SK-N-MC (cell line): ENCODE measurements at regions not wholly inside any gene's neighbourhood (a gene's known extent, or its start where the extent isn't known, plus 50 kb on each side); places are given as distances from the start of the nearest gene placed in this dataset.

Source experiments
- DNase-seq: peaks from one replicate; pipeline ENCODE4 v3.0.0-alpha.2; 2011; ENCODE audit warnings: low read depth, low spot score
- H3K27ac ChIP-seq: fragments of 200-600 bp; sonication (generic); 2 replicates; pipeline ENCODE4 v1.5.1; 2016; ENCODE audit warnings: mixed run types
- H3K36me3 ChIP-seq: fragments of 200-600 bp; sonication (generic); 2 replicates; pipeline ENCODE4 v1.6.1; 2017; ENCODE audit warnings: antibody characterized with exemption, low read length, mixed read lengths; ENCODE audit not compliant: insufficient read depth
- H3K4me3 ChIP-seq: fragments of 200-600 bp; sonication (generic); 2 replicates; pipeline ENCODE4 v1.5.1; 2016
- H3K9ac ChIP-seq: fragments of 200-600 bp; sonication (generic); 2 replicates; pipeline ENCODE4 v1.8.0; 2017; ENCODE audit warnings: mixed run types, mixed read lengths; ENCODE audit not compliant: insufficient read length
- H3K9me3 ChIP-seq: fragments of 200-600 bp; sonication (generic); 2 replicates; pipeline ENCODE4 v1.6.1; 2017; ENCODE audit warnings: low read depth, mild to moderate bottlenecking, antibody characterized with exemption, low read length, moderate library complexity, mixed read lengths
- EZH2 ChIP-seq: fragments of 200-600 bp; sonication (generic); IDR thresholded peaks from one replicate; pipeline ENCODE4 v1.6.1; 2017; ENCODE audit warnings: antibody characterized with exemption
- FOXP2 ChIP-seq: optimal IDR thresholded peaks from 2 replicates; pipeline ENCODE3; 2011; ENCODE audit warnings: mild to moderate bottlenecking, moderate library complexity; ENCODE audit not compliant: insufficient read depth; ENCODE audit errors: extremely low read length, control extremely low read depth
- POLR2AphosphoS5 ChIP-seq: IDR thresholded peaks from 2 replicates; pipeline ENCODE4 v1.6.1; 2012; ENCODE audit warnings: mild to moderate bottlenecking, low read depth, low read length, borderline replicate concordance

DNA sequence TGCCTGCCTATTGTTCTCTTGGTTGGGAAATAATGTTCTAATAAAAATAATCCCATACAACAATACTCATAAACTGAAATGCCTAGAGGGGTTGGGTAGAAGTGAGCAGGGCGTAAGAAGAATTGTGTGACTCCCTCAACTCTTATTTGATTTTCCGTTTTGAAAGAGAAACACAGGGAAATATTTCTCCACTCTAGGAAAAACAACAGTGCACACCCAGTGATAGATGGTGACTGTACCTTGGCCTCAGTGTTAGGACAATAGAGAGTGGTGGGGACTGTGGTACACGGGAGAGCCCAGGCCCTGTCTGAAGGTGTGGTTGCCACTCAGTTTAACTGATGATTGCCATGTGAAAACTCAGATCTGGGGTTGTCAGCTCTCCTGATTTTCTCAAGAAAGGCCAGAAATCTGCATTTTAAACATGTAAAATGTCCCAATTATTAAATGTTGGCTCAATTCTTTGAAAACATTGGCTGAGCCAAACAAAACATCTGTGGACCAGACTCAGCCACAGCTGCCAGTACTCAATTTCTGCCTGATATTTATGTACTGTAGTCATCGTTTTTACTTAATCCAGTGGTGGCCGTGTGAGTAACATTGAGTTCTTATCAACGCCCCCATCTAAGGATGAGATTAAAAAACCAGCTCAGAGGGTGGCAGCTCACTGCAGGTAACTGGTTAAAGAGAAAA is 103.8 kb upstream of the ZNF618 start:
- Histone ChIP-seq H3K9me3 (no peaks in the 10 kb centered on the region), H3K9ac (no peak overlapping the region), H3K4me3 (no peak overlapping the region), H3K27ac (no peak overlapping the region), H3K36me3 (no peaks in the 10 kb centered on the region)
- no peak for DNase-seq
- no peak for TF ChIP-seq POLR2AphosphoS5
- TF ChIP-seq EZH2: no peak
- no peak for TF ChIP-seq FOXP2

DNA sequence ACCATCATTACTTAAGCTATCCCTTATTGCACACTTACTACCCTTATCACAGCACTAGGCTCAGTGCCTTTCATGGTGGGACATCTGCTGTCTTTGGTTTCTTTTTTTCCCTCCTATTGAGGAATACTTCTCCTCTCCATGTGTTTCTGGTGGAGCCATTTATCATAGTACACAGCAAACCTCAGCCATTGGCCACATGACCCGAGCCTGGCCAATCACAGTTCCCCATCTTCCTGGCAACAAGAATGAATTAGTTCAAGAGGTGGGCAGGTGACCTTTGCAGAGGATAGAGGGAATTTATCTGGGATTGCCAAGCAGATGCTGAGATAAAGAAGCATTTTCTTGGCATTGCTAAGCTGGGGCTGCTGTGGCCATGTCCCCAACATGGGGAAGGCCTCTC is 101.1 kb upstream of the ZNF618 start:
- H3K27ac ChIP-seq: no peak overlapping the region
- no peaks in the 10 kb centered on the region for H3K9me3 ChIP-seq
- no peak overlapping the region for H3K4me3 ChIP-seq
- TF ChIP-seq EZH2 (no peak), POLR2AphosphoS5 (no peak), FOXP2 (no peak)
- H3K36me3 ChIP-seq: no peaks in the 10 kb centered on the region
- DNase-seq: no peak
- no peak overlapping the region for H3K9ac ChIP-seq

DNA sequence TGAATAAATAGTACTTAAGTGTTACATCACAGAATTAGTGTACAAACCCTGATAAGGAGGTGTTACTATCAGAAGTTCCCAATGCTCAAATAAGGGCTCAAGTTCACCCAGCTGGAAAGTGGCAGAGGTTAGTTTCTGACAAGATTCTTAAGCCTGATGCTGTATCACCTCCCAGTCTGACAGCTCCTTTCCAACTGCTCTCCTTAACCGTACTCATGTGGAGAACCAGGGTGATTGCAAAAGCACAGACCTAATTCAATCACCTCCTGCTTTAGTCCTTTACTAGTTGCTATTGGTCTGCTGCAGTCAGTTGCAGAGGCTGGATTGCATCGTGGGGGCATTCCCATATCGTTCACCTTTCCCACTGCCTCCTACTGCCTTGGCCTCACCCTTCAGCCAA is 100.4 kb upstream of the ZNF618 start:
- H3K4me3 ChIP-seq: no peak overlapping the region
- no peak overlapping the region for H3K27ac ChIP-seq
- H3K36me3 ChIP-seq: no peaks in the 10 kb centered on the region
- DNase-seq: no peak
- TF ChIP-seq EZH2: no peak
- TF ChIP-seq FOXP2: no peak
- TF ChIP-seq POLR2AphosphoS5: no peak
- H3K9me3 ChIP-seq: no peaks in the 10 kb centered on the region
- H3K9ac ChIP-seq: no peak overlapping the region

DNA sequence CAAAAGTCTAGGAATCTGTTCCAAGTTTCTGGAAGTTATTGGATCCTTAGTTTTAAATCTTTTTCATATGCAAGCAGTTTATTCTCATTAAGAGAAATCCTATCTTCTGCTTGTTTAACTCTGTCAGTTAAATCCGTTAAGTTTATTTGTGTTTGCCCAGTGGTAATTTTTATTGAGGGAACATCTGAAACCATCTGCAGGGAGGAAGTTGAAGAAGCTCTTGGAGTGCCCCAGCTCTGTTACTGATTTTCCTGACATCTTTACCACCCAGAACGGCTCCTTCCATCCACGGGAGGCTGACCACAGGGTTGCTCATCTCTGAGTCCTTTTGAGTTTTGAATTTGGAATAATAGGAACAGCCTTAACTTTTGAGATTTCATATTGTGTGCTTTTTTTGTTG is 99.9 kb upstream of the ZNF618 start:
- Histone ChIP-seq H3K9me3 (no peaks in the 10 kb centered on the region), H3K4me3 (no peak overlapping the region)

GRCh38 chr9:113781381-113781780 is 94.7 kb upstream of the ZNF618 start:
- DNase-seq: no peak
- Histone ChIP-seq H3K9me3 (no peaks in the 10 kb centered on the region), H3K27ac (no peak overlapping the region), H3K9ac (no peak overlapping the region), H3K4me3 (no peak overlapping the region), H3K36me3 (no peaks in the 10 kb centered on the region)
- TF ChIP-seq EZH2 (no peak), FOXP2 (no peak), POLR2AphosphoS5 (no peak)

More for the DNA sequence above, 99.9 kb upstream of the ZNF618 start:
- no peak overlapping the region for H3K9ac ChIP-seq
- no peak for DNase-seq
- TF ChIP-seq FOXP2 (no peak), EZH2 (no peak), POLR2AphosphoS5 (no peak)
- no peak overlapping the region for H3K27ac ChIP-seq
- H3K36me3 ChIP-seq: no peaks in the 10 kb centered on the region

DNA sequence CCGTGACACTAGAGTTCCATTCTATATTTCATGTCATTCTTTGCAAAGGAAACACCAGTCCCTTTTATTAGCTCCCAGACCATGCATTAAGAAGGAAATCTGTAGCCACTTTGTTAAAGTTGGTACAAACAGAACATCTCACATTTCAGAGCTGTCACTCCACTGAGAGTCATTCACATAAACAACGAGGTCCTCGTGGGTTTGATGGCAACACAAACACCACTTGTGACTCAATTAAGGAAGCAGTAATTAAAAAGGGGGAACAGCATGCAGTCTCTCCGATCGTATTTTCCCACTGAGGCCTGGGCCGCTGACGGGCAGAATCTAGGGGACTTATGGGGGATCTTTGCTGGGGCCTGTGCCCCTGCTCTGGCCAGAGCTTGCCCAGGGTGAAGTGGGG is 94.2 kb upstream of the ZNF618 start:
- Histone ChIP-seq H3K4me3 (no peak overlapping the region), H3K36me3 (no peaks in the 10 kb centered on the region), H3K9ac (no peak overlapping the region), H3K9me3 (no peaks in the 10 kb centered on the region), H3K27ac (no peak overlapping the region)
- DNase-seq: no peak
- TF ChIP-seq FOXP2: no peak
- no peak for TF ChIP-seq EZH2
- no peak for TF ChIP-seq POLR2AphosphoS5

DNA sequence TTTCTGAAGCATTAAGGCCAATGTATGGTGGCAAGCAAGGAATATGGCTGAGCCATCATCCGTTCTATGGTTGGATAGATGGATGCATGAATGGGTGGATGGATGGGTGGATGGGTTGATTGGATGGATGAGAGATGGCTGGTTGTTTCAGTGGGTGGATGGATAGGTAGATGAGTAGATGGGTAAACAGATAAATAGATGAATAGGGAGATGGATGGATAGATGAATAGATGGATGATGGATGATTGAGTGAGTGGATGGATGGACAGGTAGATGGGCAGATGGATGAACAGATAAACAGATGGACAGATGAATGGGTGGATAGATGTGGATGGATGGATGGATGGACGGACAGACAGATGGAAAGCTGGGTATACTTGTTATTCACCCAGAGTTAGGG is 92.6 kb upstream of the ZNF618 start:
- H3K27ac ChIP-seq: no peak overlapping the region
- TF ChIP-seq POLR2AphosphoS5 (no peak), EZH2 (no peak), FOXP2 (no peak)
- no peaks in the 10 kb centered on the region for H3K9me3 ChIP-seq
- H3K36me3 ChIP-seq: no peaks in the 10 kb centered on the region
- no peak overlapping the region for H3K4me3 ChIP-seq
- no peak for DNase-seq
- no peak overlapping the region for H3K9ac ChIP-seq

GRCh38 chr9:113785334-113785733 is 90.8 kb upstream of the ZNF618 start:
- H3K4me3 ChIP-seq: no peak overlapping the region
- no peaks in the 10 kb centered on the region for H3K9me3 ChIP-seq
- no peak overlapping the region for H3K9ac ChIP-seq
- no peak for DNase-seq
- no peak overlapping the region for H3K27ac ChIP-seq
- H3K36me3 ChIP-seq: no peaks in the 10 kb centered on the region
- TF ChIP-seq FOXP2: no peak
- no peak for TF ChIP-seq POLR2AphosphoS5
- no peak for TF ChIP-seq EZH2

- no peak overlapping the region for H3K27ac ChIP-seq
- H3K9ac ChIP-seq: no peak overlapping the region
- DNase-seq: no peak
- H3K36me3 ChIP-seq: no peaks in the 10 kb centered on the region
- H3K9me3 ChIP-seq: no peaks in the 10 kb centered on the region
- TF ChIP-seq EZH2 (no peak), FOXP2 (no peak), POLR2AphosphoS5 (no peak)
- H3K4me3 ChIP-seq: no peak overlapping the region
Measured at GRCh38 chr9:113786071-113786470, 90.0 kb upstream of the ZNF618 start.
